ENCODE measurements at regions not wholly inside any gene's neighbourhood (a gene's known extent, or its start where the extent isn't known, plus 50 kb on each side); places are given as distances from the start of the nearest gene placed in this dataset.

- DNase-seq = no peak
Measured at GRCh38 chr5:174667526-174667925, 56.9 kb upstream of the MSX2 start.

- DNase-seq = no peak
Measured at GRCh38 chr5:174668349-174668748, 56.0 kb upstream of the MSX2 start.

Data from NCI-H187 treated with DMSO at 0.1 percent for 48 hours (cell line).